BLaER1 treated with 17β-estradiol and CSF1 and Interleukin-3, amounts not matched to agents 10 nM and 100 nM (cell line): ENCODE measurements at regions not wholly inside any gene's neighbourhood (a gene's known extent, or its start where the extent isn't known, plus 50 kb on each side); places are given as distances from the start of the nearest gene placed in this dataset.

ENCODE experiments used
- H3K27ac ChIP-seq, 11 experiments: shearing (Covaris generic); formaldehyde crosslinking; 2 replicates each; pipeline ENCODE4 v1.8.1; 2022
- H3K27me3 ChIP-seq, 11 experiments: shearing (Covaris generic); formaldehyde crosslinking; 2 replicates each; pipeline ENCODE4 v1.8.1; 2022
- H3K36me3 ChIP-seq, 11 experiments: shearing (Covaris generic); formaldehyde crosslinking; 2 replicates each; pipeline ENCODE4 v1.8.1; 2022
- H3K4me1 ChIP-seq, 10 experiments: shearing (Covaris generic); formaldehyde crosslinking; 2 replicates each; pipeline ENCODE4 v1.8.1; 2022
- H3K4me2 ChIP-seq, 11 experiments: shearing (Covaris generic); formaldehyde crosslinking; 2 replicates each; pipeline ENCODE4 v1.8.1; 2022
- H3K4me3 ChIP-seq, 10 experiments: shearing (Covaris generic); formaldehyde crosslinking; 2 replicates each; pipeline ENCODE4 v1.8.1; 2022
- H3K9ac ChIP-seq, 11 experiments: shearing (Covaris generic); formaldehyde crosslinking; 2 replicates each; pipeline ENCODE4 v1.8.1; 2022
- H3K9me3 ChIP-seq, 11 experiments: shearing (Covaris generic); formaldehyde crosslinking; replicated peaks in 1 of 11; 2 replicates each; pipeline ENCODE4 v1.8.1; 2022
- H4K20me1 ChIP-seq, 11 experiments: shearing (Covaris generic); formaldehyde crosslinking; 2 replicates each; pipeline ENCODE4 v1.8.1; 2022
- Cebpa-rat ChIP-seq, 11 experiments: shearing (Covaris generic); IDR thresholded peaks; 2 replicates each; pipeline ENCODE4 v1.8.1; 2022

GRCh38 chr5:155104441-155104840, 90.9 kb downstream of the KIF4B start:
- Histone ChIP-seq H3K27me3 (no peaks in the 10 kb centered on the region), H3K4me2 (no peak overlapping the region), H3K4me3 (no peak overlapping the region), H3K4me1 (no peaks in the 10 kb centered on the region), H3K9me3 (peaks cover 0 to 9% (median 0%) of the 10 kb centered on the region in 11 experiments; a peak in 2 of 22 replicates), H3K27ac (no peak overlapping the region), H3K9ac (no peak overlapping the region), H3K36me3 (no peaks in the 10 kb centered on the region), H4K20me1 (no peaks in the 10 kb centered on the region)
- no peak for TF ChIP-seq Cebpa-rat (IDR thresholded peaks at IDR 0.05)

GRCh38 chr5:155106221-155106620, 92.7 kb downstream of the KIF4B start:
- Histone ChIP-seq H3K27ac (no peak overlapping the region), H3K4me3 (no peak overlapping the region), H3K4me1 (no peaks in the 10 kb centered on the region), H3K27me3 (no peaks in the 10 kb centered on the region), H3K4me2 (no peak overlapping the region), H3K36me3 (no peaks in the 10 kb centered on the region), H3K9ac (no peak overlapping the region), H4K20me1 (no peaks in the 10 kb centered on the region), H3K9me3 (peaks cover 0 to 9% (median 0%) of the 10 kb centered on the region in 11 experiments; a peak in 2 of 22 replicates)
- no peak for TF ChIP-seq Cebpa-rat (IDR thresholded peaks at IDR 0.05)

GRCh38 chr5:155113888-155114287, 100.3 kb downstream of the KIF4B start:
- Histone ChIP-seq H3K27ac (no peak overlapping the region), H4K20me1 (no peaks in the 10 kb centered on the region), H3K4me3 (no peak overlapping the region), H3K36me3 (no peaks in the 10 kb centered on the region; a peak in 1 of 22 replicates), H3K4me1 (no peaks in the 10 kb centered on the region), H3K9me3 (peaks cover 13 to 22% (median 17%) of the 10 kb centered on the region in 11 experiments), H3K27me3 (no peaks in the 10 kb centered on the region), H3K9ac (no peak overlapping the region), H3K4me2 (no peak overlapping the region)
- no peak for TF ChIP-seq Cebpa-rat (IDR thresholded peaks at IDR 0.05)

GRCh38 chr5:155114655-155115054, 101.1 kb downstream of the KIF4B start:
- no peak overlapping the region for H3K4me2 ChIP-seq
- no peak for TF ChIP-seq Cebpa-rat (IDR thresholded peaks at IDR 0.05)
- no peaks in the 10 kb centered on the region; a peak in 1 of 22 replicates for H3K36me3 ChIP-seq
- H3K27ac ChIP-seq: no peak overlapping the region
- H4K20me1 ChIP-seq: no peaks in the 10 kb centered on the region
- H3K27me3 ChIP-seq: no peaks in the 10 kb centered on the region
- H3K4me1 ChIP-seq: no peaks in the 10 kb centered on the region
- no peak overlapping the region for H3K4me3 ChIP-seq
- H3K9ac ChIP-seq: no peak overlapping the region
- H3K9me3 ChIP-seq: peaks cover 13 to 22% (median 17%) of the 10 kb centered on the region in 11 experiments

GRCh38 chr5:155116456-155117251, 103.1 kb downstream of the KIF4B start:
- Histone ChIP-seq H3K4me3 (no peak overlapping the region), H3K36me3 (no peaks in the 10 kb centered on the region; a peak in 1 of 22 replicates), H4K20me1 (no peaks in the 10 kb centered on the region), H3K9ac (no peak overlapping the region), H3K4me2 (no peak overlapping the region), H3K27me3 (no peaks in the 10 kb centered on the region), H3K4me1 (no peaks in the 10 kb centered on the region), H3K9me3 (peaks cover 13 to 22% (median 17%) of the 10 kb centered on the region in 11 experiments), H3K27ac (no peak overlapping the region)
- no peak for TF ChIP-seq Cebpa-rat (IDR thresholded peaks at IDR 0.05)

GRCh38 chr5:155125551-155126095, 112.1 kb downstream of the KIF4B start:
- no peaks in the 10 kb centered on the region for H4K20me1 ChIP-seq
- no peak overlapping the region for H3K4me2 ChIP-seq
- TF ChIP-seq Cebpa-rat (IDR thresholded peaks at IDR 0.05): no peak
- H3K27ac ChIP-seq: no peak overlapping the region
- H3K9ac ChIP-seq: no peak overlapping the region
- H3K36me3 ChIP-seq: no peaks in the 10 kb centered on the region
- H3K4me3 ChIP-seq: no peak overlapping the region
- H3K9me3 ChIP-seq: no peaks in the 10 kb centered on the region
- H3K27me3 ChIP-seq: no peaks in the 10 kb centered on the region
- no peaks in the 10 kb centered on the region for H3K4me1 ChIP-seq

GRCh38 chr5:155126573-155126972, 113.0 kb downstream of the KIF4B start:
- Histone ChIP-seq H3K4me1 (no peaks in the 10 kb centered on the region), H3K27ac (no peak overlapping the region), H4K20me1 (no peaks in the 10 kb centered on the region), H3K4me2 (no peak overlapping the region), H3K9me3 (no peaks in the 10 kb centered on the region), H3K4me3 (no peak overlapping the region), H3K9ac (no peak overlapping the region), H3K36me3 (no peaks in the 10 kb centered on the region), H3K27me3 (no peaks in the 10 kb centered on the region)
- no peak for TF ChIP-seq Cebpa-rat (IDR thresholded peaks at IDR 0.05)

- H3K9me3 ChIP-seq: no peaks in the 10 kb centered on the region
- no peak overlapping the region for H3K9ac ChIP-seq
- no peak overlapping the region for H3K4me2 ChIP-seq
- no peaks in the 10 kb centered on the region for H4K20me1 ChIP-seq
- H3K27ac ChIP-seq: no peak overlapping the region
- H3K4me3 ChIP-seq: no peak overlapping the region
- H3K4me1 ChIP-seq: no peaks in the 10 kb centered on the region
- no peaks in the 10 kb centered on the region for H3K27me3 ChIP-seq
- no peaks in the 10 kb centered on the region for H3K36me3 ChIP-seq
- TF ChIP-seq Cebpa-rat (IDR thresholded peaks at IDR 0.05): no peak
Measured at GRCh38 chr5:155127552-155127951, 114.0 kb downstream of the KIF4B start.

GRCh38 chr5:155128786-155129512, 115.4 kb downstream of the KIF4B start:
- H3K4me1 ChIP-seq: no peaks in the 10 kb centered on the region
- no peaks in the 10 kb centered on the region for H3K36me3 ChIP-seq
- H3K9me3 ChIP-seq: no peaks in the 10 kb centered on the region
- no peak overlapping the region for H3K27ac ChIP-seq
- no peaks in the 10 kb centered on the region for H3K27me3 ChIP-seq
- H3K4me3 ChIP-seq: no peak overlapping the region
- no peak overlapping the region for H3K9ac ChIP-seq
- no peaks in the 10 kb centered on the region for H4K20me1 ChIP-seq
- no peak overlapping the region for H3K4me2 ChIP-seq
- no peak for TF ChIP-seq Cebpa-rat (IDR thresholded peaks at IDR 0.05)
